ENCODE measurements at regions not wholly inside any gene's neighbourhood (a gene's known extent, or its start where the extent isn't known, plus 50 kb on each side); places are given as distances from the start of the nearest gene placed in this dataset.

DNA sequence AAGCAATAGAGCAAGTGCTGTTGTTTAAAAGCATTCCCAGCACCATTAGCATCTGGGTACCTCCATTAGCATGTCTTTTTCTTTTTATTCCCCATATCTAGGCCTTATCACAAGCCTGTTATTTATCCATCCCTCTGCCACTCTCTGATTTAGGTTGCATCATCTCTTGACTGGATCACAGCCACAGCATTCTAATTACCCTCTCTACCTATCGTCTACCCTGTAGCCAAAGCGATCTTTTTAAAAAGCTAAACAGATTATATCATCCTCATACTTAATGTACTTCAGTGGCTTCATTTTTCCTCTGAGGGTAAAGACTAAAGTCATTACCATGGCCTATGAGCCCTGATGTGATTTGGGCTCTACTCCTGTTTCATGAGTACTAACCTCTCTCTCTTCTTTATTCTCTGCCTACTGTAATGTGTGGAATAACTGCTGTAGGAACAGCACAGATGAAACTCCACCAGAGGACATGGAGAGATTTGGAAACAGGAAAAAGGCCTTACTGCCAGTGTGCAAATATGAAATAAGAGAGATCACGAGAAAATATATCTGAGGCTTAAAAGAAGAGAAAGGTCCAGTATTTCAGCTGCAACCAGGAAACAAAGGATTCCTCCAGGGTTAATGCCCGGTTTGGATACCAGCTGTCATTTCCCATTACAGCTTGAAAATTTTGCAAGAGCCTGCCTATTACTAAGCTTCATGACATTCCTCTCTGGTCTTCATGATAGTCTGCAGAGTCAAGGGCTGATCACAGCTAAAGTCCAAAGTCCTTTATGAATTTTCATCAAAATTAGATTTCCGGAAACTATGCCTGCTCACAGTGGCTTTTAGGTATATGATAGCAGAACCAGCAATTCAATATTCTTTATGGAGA is 422.5 kb upstream of the PDE3A start:
- Histone ChIP-seq H3K27me3 (ENCODE audit: control insufficient read depth in 1 of 2, insufficient read depth in 2 of 2, low read length in 2 of 2) (no peaks in the 10 kb centered on the region), H3K27ac (ENCODE audit: low read length) (no peak overlapping the region), H3K36me3 (ENCODE audit: control insufficient read depth in 2 of 2, insufficient read depth in 2 of 2, low read length in 2 of 2) (no peaks in the 10 kb centered on the region), H3K9ac (ENCODE audit: low read length in 2 of 2) (no peak overlapping the region), H3K4me1 (ENCODE audit: control insufficient read depth, insufficient read depth, low read length) (no peaks in the 10 kb centered on the region), H3K4me3 (ENCODE audit: low read length in 2 of 2) (no peak overlapping the region), H3K9me3 (ENCODE audit: control insufficient read depth in 2 of 2, low read length in 2 of 2) (no peaks in the 10 kb centered on the region)

DNA sequence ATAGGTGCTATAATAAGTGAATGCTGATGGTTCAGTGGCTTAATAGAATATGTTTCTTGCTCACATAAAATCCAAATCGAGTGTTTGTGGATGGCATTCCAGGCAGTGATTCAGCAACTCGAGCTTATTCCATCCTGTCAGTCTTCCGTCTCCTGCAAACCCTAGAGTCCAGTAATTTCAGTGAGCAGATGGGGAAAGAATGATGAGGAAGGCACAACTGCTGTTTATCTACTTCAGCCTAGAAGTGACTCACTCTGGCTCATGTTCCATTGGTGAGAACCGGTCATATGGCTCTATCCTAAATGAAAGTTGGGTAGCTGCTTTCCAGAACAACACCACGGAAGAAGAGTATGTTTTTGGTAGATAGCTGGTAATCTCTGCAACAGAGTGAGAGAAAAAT is 421.8 kb upstream of the PDE3A start:
- H3K36me3 ChIP-seq (ENCODE audit: control insufficient read depth in 2 of 2, insufficient read depth in 2 of 2, low read length in 2 of 2) = no peaks in the 10 kb centered on the region
- H3K9me3 ChIP-seq (ENCODE audit: control insufficient read depth in 2 of 2, low read length in 2 of 2) = no peaks in the 10 kb centered on the region
- no peak overlapping the region for H3K27ac ChIP-seq (ENCODE audit: low read length)
- H3K4me1 ChIP-seq (ENCODE audit: control insufficient read depth, insufficient read depth, low read length) = no peaks in the 10 kb centered on the region
- no peak overlapping the region for H3K9ac ChIP-seq (ENCODE audit: low read length in 2 of 2)
- H3K4me3 ChIP-seq (ENCODE audit: low read length in 2 of 2) = no peak overlapping the region
- no peaks in the 10 kb centered on the region for H3K27me3 ChIP-seq (ENCODE audit: control insufficient read depth in 1 of 2, insufficient read depth in 2 of 2, low read length in 2 of 2)

DNA sequence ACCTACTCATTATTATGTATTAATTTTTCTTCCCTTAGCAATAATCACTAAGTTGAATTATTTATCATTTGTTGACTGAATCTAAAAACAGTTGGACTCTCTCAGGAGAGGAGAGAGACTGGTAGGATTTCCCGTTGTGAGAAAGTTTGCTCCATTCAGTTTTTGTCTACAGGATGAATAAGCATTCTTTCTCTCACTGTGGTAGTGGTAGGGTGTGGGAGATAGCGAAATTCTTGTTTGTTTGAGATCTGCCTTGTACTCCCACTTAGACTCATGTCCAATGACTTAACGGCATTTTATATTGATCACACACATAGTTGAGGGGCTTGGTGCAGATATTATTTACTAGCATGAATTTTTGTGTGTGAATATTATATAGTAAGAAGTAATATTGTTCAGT is 421.0 kb upstream of the PDE3A start:
- Histone ChIP-seq H3K27ac (ENCODE audit: low read length) (no peak overlapping the region), H3K9ac (ENCODE audit: low read length in 2 of 2) (no peak overlapping the region), H3K27me3 (ENCODE audit: control insufficient read depth in 1 of 2, insufficient read depth in 2 of 2, low read length in 2 of 2) (no peaks in the 10 kb centered on the region), H3K4me3 (ENCODE audit: low read length in 2 of 2) (no peak overlapping the region), H3K9me3 (ENCODE audit: control insufficient read depth in 2 of 2, low read length in 2 of 2) (no peaks in the 10 kb centered on the region), H3K4me1 (ENCODE audit: control insufficient read depth, insufficient read depth, low read length) (no peaks in the 10 kb centered on the region), H3K36me3 (ENCODE audit: control insufficient read depth in 2 of 2, insufficient read depth in 2 of 2, low read length in 2 of 2) (no peaks in the 10 kb centered on the region)

DNA sequence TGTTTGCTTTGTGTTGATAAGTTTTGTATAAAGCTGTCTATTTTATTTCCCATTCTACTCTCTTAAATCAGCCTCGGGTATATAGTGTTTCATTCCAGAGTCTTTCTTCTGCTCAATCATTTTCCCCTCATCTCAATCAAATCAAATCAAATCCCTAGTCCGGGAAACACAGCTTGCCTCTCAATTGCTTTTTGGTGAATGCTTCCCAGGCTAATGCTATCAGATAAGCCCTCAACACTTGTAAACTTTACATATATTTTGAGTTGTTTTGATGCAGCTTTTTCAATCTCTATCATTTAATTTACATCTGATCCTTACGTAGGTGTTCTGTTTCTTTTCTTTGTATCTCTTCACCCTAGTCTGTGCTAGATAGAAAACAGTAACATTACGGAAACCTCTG is 416.7 kb upstream of the PDE3A start:
- no peaks in the 10 kb centered on the region for H3K9me3 ChIP-seq (ENCODE audit: control insufficient read depth in 2 of 2, low read length in 2 of 2)
- no peaks in the 10 kb centered on the region for H3K4me1 ChIP-seq (ENCODE audit: control insufficient read depth, insufficient read depth, low read length)
- H3K9ac ChIP-seq (ENCODE audit: low read length in 2 of 2) = no peak overlapping the region
- H3K27me3 ChIP-seq (ENCODE audit: control insufficient read depth in 1 of 2, insufficient read depth in 2 of 2, low read length in 2 of 2) = no peaks in the 10 kb centered on the region
- H3K4me3 ChIP-seq (ENCODE audit: low read length in 2 of 2) = no peak overlapping the region
- no peak overlapping the region for H3K27ac ChIP-seq (ENCODE audit: low read length)
- H3K36me3 ChIP-seq (ENCODE audit: control insufficient read depth in 2 of 2, insufficient read depth in 2 of 2, low read length in 2 of 2) = no peaks in the 10 kb centered on the region

DNA sequence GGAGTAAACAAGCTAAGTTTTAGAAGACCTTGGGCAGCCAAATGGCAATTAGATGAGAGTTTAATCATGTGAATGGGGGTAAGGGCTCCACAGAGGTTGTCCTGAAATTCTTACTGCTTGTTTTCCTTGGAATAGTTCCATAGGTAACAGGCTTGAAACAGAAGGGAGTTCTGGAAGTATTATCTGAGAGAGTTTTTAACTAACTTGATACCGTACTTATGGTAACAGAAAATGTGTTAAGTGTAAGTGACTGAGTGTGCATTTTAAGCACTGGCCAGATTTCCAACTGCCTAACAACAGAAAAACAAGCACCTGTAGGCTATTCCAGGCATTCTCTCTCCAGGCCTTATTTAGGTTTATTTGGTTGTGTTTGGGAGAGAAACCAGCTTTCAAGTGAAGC is 414.6 kb upstream of the PDE3A start:
- Histone ChIP-seq H3K36me3 (ENCODE audit: control insufficient read depth in 2 of 2, insufficient read depth in 2 of 2, low read length in 2 of 2) (no peaks in the 10 kb centered on the region), H3K27ac (ENCODE audit: low read length) (no peak overlapping the region), H3K9ac (ENCODE audit: low read length in 2 of 2) (no peak overlapping the region), H3K27me3 (ENCODE audit: control insufficient read depth in 1 of 2, insufficient read depth in 2 of 2, low read length in 2 of 2) (no peaks in the 10 kb centered on the region), H3K9me3 (ENCODE audit: control insufficient read depth in 2 of 2, low read length in 2 of 2) (no peaks in the 10 kb centered on the region), H3K4me1 (ENCODE audit: control insufficient read depth, insufficient read depth, low read length) (no peaks in the 10 kb centered on the region), H3K4me3 (ENCODE audit: low read length in 2 of 2) (no peak overlapping the region)

DNA sequence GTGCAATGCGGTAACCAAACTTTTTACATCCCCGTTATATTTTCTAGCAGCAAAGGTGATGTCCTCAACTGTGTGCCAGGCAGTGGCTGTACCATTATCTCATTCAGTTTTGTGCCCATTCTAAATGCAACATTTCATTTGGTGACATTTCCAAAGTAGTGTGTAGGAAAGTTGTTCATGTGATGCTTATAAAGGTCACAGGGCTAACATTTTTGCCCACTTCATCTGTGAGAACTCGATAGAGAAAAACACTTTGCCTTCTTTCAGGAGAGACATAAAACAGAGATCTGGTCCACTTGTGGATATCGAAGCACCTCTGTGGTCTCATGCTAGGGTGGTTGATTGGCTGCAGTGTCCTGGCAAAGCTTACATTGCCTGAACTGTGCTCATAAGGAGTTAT is 414.2 kb upstream of the PDE3A start:
- Histone ChIP-seq H3K4me3 (ENCODE audit: low read length in 2 of 2) (no peak overlapping the region), H3K9me3 (ENCODE audit: control insufficient read depth in 2 of 2, low read length in 2 of 2) (no peaks in the 10 kb centered on the region), H3K36me3 (ENCODE audit: control insufficient read depth in 2 of 2, insufficient read depth in 2 of 2, low read length in 2 of 2) (no peaks in the 10 kb centered on the region), H3K27ac (ENCODE audit: low read length) (no peak overlapping the region), H3K9ac (ENCODE audit: low read length in 2 of 2) (no peak overlapping the region), H3K27me3 (ENCODE audit: control insufficient read depth in 1 of 2, insufficient read depth in 2 of 2, low read length in 2 of 2) (no peaks in the 10 kb centered on the region), H3K4me1 (ENCODE audit: control insufficient read depth, insufficient read depth, low read length) (no peaks in the 10 kb centered on the region)

DNA sequence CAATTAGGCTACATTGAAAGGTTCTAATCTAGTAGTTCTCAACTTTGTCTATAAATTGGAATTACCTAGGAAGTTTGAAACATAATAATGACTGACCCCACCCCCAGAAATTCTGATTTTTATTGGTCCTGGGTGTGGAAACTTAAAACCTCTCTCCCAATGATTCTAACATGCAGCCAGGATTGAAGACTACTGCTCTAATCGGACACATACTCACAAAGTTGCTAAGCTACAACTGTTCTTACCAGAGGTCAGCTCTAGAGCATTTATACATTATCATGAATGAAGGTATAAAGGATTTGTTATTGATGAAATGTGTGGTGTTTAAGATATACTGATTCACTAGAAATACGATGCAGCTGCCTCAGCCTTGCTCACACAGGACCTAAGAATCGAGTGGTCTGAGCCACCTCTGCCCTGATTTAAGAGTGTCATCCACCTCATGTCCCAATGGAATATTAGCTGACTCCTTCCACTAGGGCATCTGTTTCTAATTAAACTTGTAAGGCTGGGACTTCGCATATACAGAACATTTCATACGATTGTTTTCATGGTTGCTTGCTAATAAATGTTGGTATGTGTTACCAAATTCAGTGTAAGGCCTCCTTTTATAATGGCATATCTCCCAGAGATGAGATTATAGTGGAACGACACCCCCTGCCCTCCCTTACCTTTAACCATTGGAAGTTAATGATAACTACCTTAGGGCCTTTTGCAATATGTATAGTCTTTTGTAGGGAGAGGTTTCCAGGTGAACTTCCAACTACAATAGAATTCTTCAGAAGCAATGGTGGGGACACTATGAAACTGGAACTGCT is 410.8 kb upstream of the PDE3A start:
- no peaks in the 10 kb centered on the region for H3K9me3 ChIP-seq (ENCODE audit: control insufficient read depth in 2 of 2, low read length in 2 of 2)
- H3K9ac ChIP-seq (ENCODE audit: low read length in 2 of 2) = no peak overlapping the region
- H3K27me3 ChIP-seq (ENCODE audit: control insufficient read depth in 1 of 2, insufficient read depth in 2 of 2, low read length in 2 of 2) = no peaks in the 10 kb centered on the region
- H3K4me3 ChIP-seq (ENCODE audit: low read length in 2 of 2) = no peak overlapping the region
- no peak overlapping the region for H3K27ac ChIP-seq (ENCODE audit: low read length)
- no peaks in the 10 kb centered on the region for H3K36me3 ChIP-seq (ENCODE audit: control insufficient read depth in 2 of 2, insufficient read depth in 2 of 2, low read length in 2 of 2)
- no peaks in the 10 kb centered on the region for H3K4me1 ChIP-seq (ENCODE audit: control insufficient read depth, insufficient read depth, low read length)

DNA sequence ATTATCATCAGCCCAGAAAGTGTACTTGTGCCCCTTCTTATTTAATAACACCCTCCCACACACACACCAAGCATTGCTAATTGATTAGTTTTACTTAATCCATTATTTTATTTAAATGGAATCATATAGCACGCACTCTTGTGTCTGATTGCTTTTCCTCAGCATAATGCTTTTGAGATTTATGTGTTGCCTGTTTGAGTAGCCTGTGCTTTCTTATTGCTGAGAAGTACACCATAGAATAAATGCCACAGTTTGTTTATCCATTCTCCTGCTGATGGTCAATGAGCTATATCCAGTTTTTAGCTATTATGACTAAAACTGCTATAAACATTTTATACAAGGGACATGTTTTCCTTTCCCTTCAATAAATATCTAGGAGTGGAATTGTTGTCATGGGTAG is 409.9 kb upstream of the PDE3A start:
- H3K9ac ChIP-seq (ENCODE audit: low read length in 2 of 2) = no peak overlapping the region
- H3K4me1 ChIP-seq (ENCODE audit: control insufficient read depth, insufficient read depth, low read length) = no peaks in the 10 kb centered on the region
- no peak overlapping the region for H3K4me3 ChIP-seq (ENCODE audit: low read length in 2 of 2)
- H3K27ac ChIP-seq (ENCODE audit: low read length) = no peak overlapping the region
- no peaks in the 10 kb centered on the region for H3K9me3 ChIP-seq (ENCODE audit: control insufficient read depth in 2 of 2, low read length in 2 of 2)
- H3K36me3 ChIP-seq (ENCODE audit: control insufficient read depth in 2 of 2, insufficient read depth in 2 of 2, low read length in 2 of 2) = no peaks in the 10 kb centered on the region
- no peaks in the 10 kb centered on the region for H3K27me3 ChIP-seq (ENCODE audit: control insufficient read depth in 1 of 2, insufficient read depth in 2 of 2, low read length in 2 of 2)

DNA sequence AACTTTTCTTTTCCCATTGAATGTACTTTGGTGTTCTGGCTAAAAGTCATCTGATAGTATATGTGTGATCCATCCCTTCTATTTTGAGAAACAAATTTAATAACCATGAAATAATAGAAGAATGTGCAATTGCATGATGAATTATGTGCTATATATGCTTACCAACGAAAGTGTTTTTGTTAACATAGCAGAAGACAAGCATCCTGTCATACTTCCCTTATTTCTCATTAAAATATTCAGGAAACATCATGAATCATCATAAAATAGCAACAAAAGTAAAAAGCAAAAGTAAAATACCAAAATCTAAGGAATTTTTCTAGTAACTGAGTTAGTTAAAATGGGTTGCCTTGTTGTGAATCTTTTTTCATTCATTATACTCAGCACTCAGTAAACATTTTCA is 409.0 kb upstream of the PDE3A start:
- no peaks in the 10 kb centered on the region for H3K4me1 ChIP-seq (ENCODE audit: control insufficient read depth, insufficient read depth, low read length)
- no peak overlapping the region for H3K9ac ChIP-seq (ENCODE audit: low read length in 2 of 2)
- H3K4me3 ChIP-seq (ENCODE audit: low read length in 2 of 2) = no peak overlapping the region
- no peaks in the 10 kb centered on the region for H3K27me3 ChIP-seq (ENCODE audit: control insufficient read depth in 1 of 2, insufficient read depth in 2 of 2, low read length in 2 of 2)
- H3K9me3 ChIP-seq (ENCODE audit: control insufficient read depth in 2 of 2, low read length in 2 of 2) = no peaks in the 10 kb centered on the region
- H3K36me3 ChIP-seq (ENCODE audit: control insufficient read depth in 2 of 2, insufficient read depth in 2 of 2, low read length in 2 of 2) = no peaks in the 10 kb centered on the region
- no peak overlapping the region for H3K27ac ChIP-seq (ENCODE audit: low read length)

DNA sequence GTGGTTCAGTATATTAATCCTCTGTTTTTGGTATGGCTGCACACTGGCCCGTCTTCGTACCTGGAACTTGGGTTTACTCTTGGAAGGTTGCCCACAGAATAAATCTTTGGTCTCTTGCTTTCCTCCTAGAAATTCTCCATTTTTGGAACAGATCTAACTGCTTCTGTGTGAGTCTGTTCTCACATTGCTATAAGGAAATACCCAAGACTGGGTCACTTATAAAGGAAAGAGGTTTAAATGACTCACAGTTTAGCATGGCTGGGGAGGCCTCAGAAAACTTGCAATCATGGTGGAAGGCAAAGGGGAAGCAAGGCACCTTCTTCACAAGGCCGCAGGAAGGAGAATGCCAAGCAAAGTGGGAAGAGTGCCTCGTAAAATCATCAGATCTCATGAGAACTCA is 407.8 kb upstream of the PDE3A start:
- H3K9ac ChIP-seq (ENCODE audit: low read length in 2 of 2) = no peak overlapping the region
- no peak overlapping the region for H3K27ac ChIP-seq (ENCODE audit: low read length)
- no peaks in the 10 kb centered on the region for H3K9me3 ChIP-seq (ENCODE audit: control insufficient read depth in 2 of 2, low read length in 2 of 2)
- H3K27me3 ChIP-seq (ENCODE audit: control insufficient read depth in 1 of 2, insufficient read depth in 2 of 2, low read length in 2 of 2) = no peaks in the 10 kb centered on the region
- H3K4me3 ChIP-seq (ENCODE audit: low read length in 2 of 2) = no peak overlapping the region
- no peaks in the 10 kb centered on the region for H3K4me1 ChIP-seq (ENCODE audit: control insufficient read depth, insufficient read depth, low read length)
- no peaks in the 10 kb centered on the region for H3K36me3 ChIP-seq (ENCODE audit: control insufficient read depth in 2 of 2, insufficient read depth in 2 of 2, low read length in 2 of 2)

DNA sequence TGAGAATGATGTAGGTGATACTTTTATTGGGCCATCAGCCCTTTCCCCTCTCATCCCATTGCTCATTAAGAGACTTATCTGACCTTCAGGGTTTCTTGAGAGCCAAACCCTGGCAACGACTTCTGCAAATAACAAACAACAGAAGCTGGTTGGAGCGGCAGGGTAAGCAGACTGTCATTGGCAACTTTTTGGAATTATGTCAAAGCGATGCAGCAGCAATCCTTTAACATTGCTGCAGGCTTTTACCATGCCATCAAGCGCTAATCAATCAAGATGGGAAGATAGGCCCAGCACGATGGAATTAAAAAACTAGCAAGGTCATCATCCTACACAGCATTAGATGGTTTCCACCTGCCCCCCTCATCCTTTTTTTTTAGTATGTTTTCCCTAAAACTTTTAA is 406.1 kb upstream of the PDE3A start:
- no peak overlapping the region for H3K9ac ChIP-seq (ENCODE audit: low read length in 2 of 2)
- no peaks in the 10 kb centered on the region for H3K9me3 ChIP-seq (ENCODE audit: control insufficient read depth in 2 of 2, low read length in 2 of 2)
- no peaks in the 10 kb centered on the region for H3K36me3 ChIP-seq (ENCODE audit: control insufficient read depth in 2 of 2, insufficient read depth in 2 of 2, low read length in 2 of 2)
- H3K4me3 ChIP-seq (ENCODE audit: low read length in 2 of 2) = no peak overlapping the region
- H3K27me3 ChIP-seq (ENCODE audit: control insufficient read depth in 1 of 2, insufficient read depth in 2 of 2, low read length in 2 of 2) = no peaks in the 10 kb centered on the region
- no peak overlapping the region for H3K27ac ChIP-seq (ENCODE audit: low read length)
- no peaks in the 10 kb centered on the region for H3K4me1 ChIP-seq (ENCODE audit: control insufficient read depth, insufficient read depth, low read length)
